ENCODE measurements at regions not wholly inside any gene's neighbourhood (a gene's known extent, or its start where the extent isn't known, plus 50 kb on each side); places are given as distances from the start of the nearest gene placed in this dataset.
A peak's percentile ranks its signal among the peaks of the same experiment; 100 is the strongest.

GRCh38 chr4:71126719-71127118 lies 133.3 kb downstream of the DCK start:
- no peak for TF ChIP-seq CTCF (IDR thresholded peaks at IDR 0.05)
- intact Hi-C loops (cut with DNase I) = no loop called here
- Histone ChIP-seq H3K4me3 (no peak overlapping the region), H3K4me1 (no peaks in the 10 kb centered on the region), H3K9me3 (no peaks in the 10 kb centered on the region), H3K27ac (no peak overlapping the region), H3K27me3 (no peaks in the 10 kb centered on the region), H3K36me3 (no peaks in the 10 kb centered on the region)
- DNase-seq (ENCODE audit: low spot score in 2 of 2) = no peak

- Histone ChIP-seq H3K9me3 (no peaks in the 10 kb centered on the region), H3K36me3 (no peaks in the 10 kb centered on the region), H3K27ac (no peak overlapping the region), H3K4me1 (no peaks in the 10 kb centered on the region), H3K4me3 (no peak overlapping the region), H3K27me3 (no peaks in the 10 kb centered on the region)
- DNase-seq (ENCODE audit: low spot score in 2 of 2) = no peak
- intact Hi-C loops (cut with DNase I) = no loop called here
- peak in 1 of 3 experiments; percentile 7 for TF ChIP-seq CTCF (IDR thresholded peaks at IDR 0.05)
Measured at GRCh38 chr4:71130827-71131603, 137.6 kb downstream of the DCK start.

GRCh38 chr4:71132486-71132885 lies 139.0 kb downstream of the DCK start:
- Histone ChIP-seq H3K4me1 (no peaks in the 10 kb centered on the region), H3K9me3 (no peaks in the 10 kb centered on the region), H3K27me3 (no peaks in the 10 kb centered on the region), H3K27ac (no peak overlapping the region), H3K36me3 (no peaks in the 10 kb centered on the region), H3K4me3 (no peak overlapping the region)
- no peak for TF ChIP-seq CTCF (IDR thresholded peaks at IDR 0.05)
- DNase-seq (ENCODE audit: low spot score in 2 of 2) = no peak
- intact Hi-C loops (cut with DNase I) = no loop called here

GRCh38 chr4:71133491-71133890 lies 140.0 kb downstream of the DCK start:
- H3K4me1 ChIP-seq = no peaks in the 10 kb centered on the region
- no peak overlapping the region for H3K4me3 ChIP-seq
- no peaks in the 10 kb centered on the region for H3K27me3 ChIP-seq
- intact Hi-C loops (cut with DNase I) = no loop called here
- no peak for DNase-seq (ENCODE audit: low spot score in 2 of 2)
- TF ChIP-seq CTCF (IDR thresholded peaks at IDR 0.05) = no peak
- H3K36me3 ChIP-seq = no peaks in the 10 kb centered on the region
- no peak overlapping the region for H3K27ac ChIP-seq
- no peaks in the 10 kb centered on the region for H3K9me3 ChIP-seq

GRCh38 chr4:71136071-71136470 lies 142.6 kb downstream of the DCK start:
- no peak overlapping the region for H3K27ac ChIP-seq
- no peaks in the 10 kb centered on the region for H3K4me1 ChIP-seq
- H3K27me3 ChIP-seq = no peaks in the 10 kb centered on the region
- H3K9me3 ChIP-seq = no peaks in the 10 kb centered on the region
- no peak for DNase-seq (ENCODE audit: low spot score in 2 of 2)
- intact Hi-C loops (cut with DNase I) = no loop called here
- no peak for TF ChIP-seq CTCF (IDR thresholded peaks at IDR 0.05)
- no peak overlapping the region for H3K4me3 ChIP-seq
- H3K36me3 ChIP-seq = no peaks in the 10 kb centered on the region
